Head of caudate nucleus (tissue), 42 donors: ENCODE measurements at regions not wholly inside any gene's neighbourhood (a gene's known extent, or its start where the extent isn't known, plus 50 kb on each side); places are given as distances from the start of the nearest gene placed in this dataset.

Experiments used
- DNase-seq, 42 donors: peaks; one replicate each; pipeline versions ENCODE4 v3.0.0 to v3.0.0-alpha.2; 2020 to 2021; ENCODE audit warnings: mixed read lengths in 7 of 42
- intact Hi-C: fragments of 100-400 bp; cut with DNase I; formaldehyde crosslinking; loops from one replicate; pipeline ENCODE4 v1.15.0; 2022

- DNase-seq: no peak
- intact Hi-C loops: no loop called here
Observed at GRCh38 chr11:92276773-92277172, 52.2 kb downstream of the FAT3 start.

GRCh38 chr11:92277871-92278270 lies 53.3 kb downstream of the FAT3 start:
- intact Hi-C loops: no loop called here
- no peak for DNase-seq

- intact Hi-C loops: no loop called here
Observed at GRCh38 chr11:92278791-92279433, 54.3 kb downstream of the FAT3 start.

GRCh38 chr11:92284107-92284506 lies 59.5 kb downstream of the FAT3 start:
- intact Hi-C loops: no loop called here
- no peak for DNase-seq

More at GRCh38 chr11:92278791-92279433, 54.3 kb downstream of the FAT3 start:
- no peak for DNase-seq

- DNase-seq: no peak
- intact Hi-C loops: no loop called here
Observed at GRCh38 chr11:92284558-92284957, 59.9 kb downstream of the FAT3 start.

- no peak for DNase-seq
- intact Hi-C loops: no loop called here
Observed at GRCh38 chr11:92285776-92286175, 61.2 kb downstream of the FAT3 start.

- intact Hi-C loops: no loop called here
- no peak for DNase-seq
Observed at GRCh38 chr11:92286709-92287108, 62.1 kb downstream of the FAT3 start.

- DNase-seq: peak in 1 of 42 donors; percentile 41
- intact Hi-C loops: no loop called here
Observed at GRCh38 chr11:92295175-92296137, 70.8 kb downstream of the FAT3 start.

GRCh38 chr11:92296138-92296515 lies 71.5 kb downstream of the FAT3 start:
- DNase-seq: no peak
- intact Hi-C loops: no loop called here

GRCh38 chr11:92297567-92298553 lies 73.2 kb downstream of the FAT3 start:
- intact Hi-C loops: no loop called here

GRCh38 chr11:92300876-92301275 lies 76.3 kb downstream of the FAT3 start:
- intact Hi-C loops: no loop called here
- DNase-seq: no peak

More at GRCh38 chr11:92297567-92298553, 73.2 kb downstream of the FAT3 start:
- no peak for DNase-seq

GRCh38 chr11:92302770-92303169 lies 78.2 kb downstream of the FAT3 start:
- intact Hi-C loops: no loop called here
- peak in 34 of 42 donors; percentile 8 to 87 (median 39) for DNase-seq

GRCh38 chr11:92304271-92304670 lies 79.7 kb downstream of the FAT3 start:
- intact Hi-C loops: no loop called here
- DNase-seq: no peak

GRCh38 chr11:92306966-92307510 lies 82.4 kb downstream of the FAT3 start:
- intact Hi-C loops: no loop called here
- DNase-seq: no peak

- intact Hi-C loops: no loop called here
- no peak for DNase-seq
Observed at GRCh38 chr11:92308366-92308765, 83.7 kb downstream of the FAT3 start.

GRCh38 chr11:92311616-92312449 lies 87.2 kb downstream of the FAT3 start:
- no peak for DNase-seq
- intact Hi-C loops: no loop called here

GRCh38 chr11:92313784-92314183 lies 89.2 kb downstream of the FAT3 start:
- intact Hi-C loops: no loop called here
- DNase-seq: no peak

GRCh38 chr11:92314499-92314898 lies 89.9 kb downstream of the FAT3 start:
- intact Hi-C loops: no loop called here
- peak in 1 of 42 donors; percentile 24 for DNase-seq
